ENCODE measurements at regions not wholly inside any gene's neighbourhood (a gene's known extent, or its start where the extent isn't known, plus 50 kb on each side); places are given as distances from the start of the nearest gene placed in this dataset.

- no peak overlapping the region for H3K14ac ChIP-seq (ENCODE audit: low read length)
- H2BK12ac ChIP-seq (ENCODE audit: low read length) = no peak overlapping the region
- no peaks in the 10 kb centered on the region for H3K36me3 ChIP-seq (ENCODE audit: control insufficient read depth in 1 of 2, insufficient read depth in 2 of 2, low read length in 2 of 2)
- H2BK120ac ChIP-seq (ENCODE audit: insufficient read depth, low read length, poor library complexity) = no peak overlapping the region
- no peak overlapping the region for H4K8ac ChIP-seq (ENCODE audit: low read depth, low read length)
- H3K27me3 ChIP-seq (ENCODE audit: insufficient read depth, low read length) = no peaks in the 10 kb centered on the region
- no peak overlapping the region for H2AK5ac ChIP-seq (ENCODE audit: low read length)
- no peak overlapping the region for H3K18ac ChIP-seq (ENCODE audit: low read length)
- H3K4me1 ChIP-seq (ENCODE audit: control insufficient read depth in 1 of 2, insufficient read depth in 2 of 2, low read length in 2 of 2) = no peaks in the 10 kb centered on the region
- no CpG with 5 or more reads among the region's 3 CpGs for WGBS (ENCODE audit: extremely low coverage, insufficient coverage, insufficient read length)
- no peak overlapping the region for H3K4me2 ChIP-seq (ENCODE audit: low read length)
- H3K9me3 ChIP-seq (ENCODE audit: insufficient read depth, low read depth, low read length) = no peaks in the 10 kb centered on the region
- no peak overlapping the region for H3K9ac ChIP-seq (ENCODE audit: low read length)
- H3K79me1 ChIP-seq (ENCODE audit: low read length) = no peaks in the 10 kb centered on the region
- no peak overlapping the region for H2BK5ac ChIP-seq (ENCODE audit: low read depth, low read length, poor library complexity)
- H4K12ac ChIP-seq (ENCODE audit: low read depth, low read length) = no peak overlapping the region
- H3K4me3 ChIP-seq (ENCODE audit: low read depth, low read length) = no peak overlapping the region
- H4K91ac ChIP-seq (ENCODE audit: low read depth, low read length) = no peak overlapping the region
- no peak overlapping the region for H3K27ac ChIP-seq (ENCODE audit: low read depth, low read length)
- no peaks in the 10 kb centered on the region for H3K79me2 ChIP-seq (ENCODE audit: control insufficient read depth, insufficient read depth, low read length, poor library complexity)
- H3K23ac ChIP-seq (ENCODE audit: low read length) = no peak overlapping the region
- no peak overlapping the region for H2AFZ ChIP-seq (ENCODE audit: insufficient read depth, low read length, poor library complexity)
- DNase-seq = no peak
- H3K4ac ChIP-seq (ENCODE audit: low read depth, low read length) = no peak overlapping the region
These were observed 328.8 kb upstream of the NOVA1 start for GRCh38 chr14:26926585-26926984.

- no peak overlapping the region for H2AFZ ChIP-seq (ENCODE audit: insufficient read depth, low read length, poor library complexity)
- no peak overlapping the region for H2BK12ac ChIP-seq (ENCODE audit: low read length)
- no peak overlapping the region for H3K4me2 ChIP-seq (ENCODE audit: low read length)
- peak in 1 of 2 donors; percentile 9 for DNase-seq
- no peak overlapping the region for H3K4me3 ChIP-seq (ENCODE audit: low read depth, low read length)
- H3K9me3 ChIP-seq (ENCODE audit: insufficient read depth, low read depth, low read length) = no peaks in the 10 kb centered on the region
- no peaks in the 10 kb centered on the region for H3K4me1 ChIP-seq (ENCODE audit: control insufficient read depth in 1 of 2, insufficient read depth in 2 of 2, low read length in 2 of 2)
- H3K79me1 ChIP-seq (ENCODE audit: low read length) = no peaks in the 10 kb centered on the region
- no CpG with 5 or more reads among the region's 2 CpGs for WGBS (ENCODE audit: extremely low coverage, insufficient coverage, insufficient read length)
- no peak overlapping the region for H3K9ac ChIP-seq (ENCODE audit: low read length)
- H4K8ac ChIP-seq (ENCODE audit: low read depth, low read length) = no peak overlapping the region
- no peak overlapping the region for H3K23ac ChIP-seq (ENCODE audit: low read length)
- H3K18ac ChIP-seq (ENCODE audit: low read length) = no peak overlapping the region
- H3K4ac ChIP-seq (ENCODE audit: low read depth, low read length) = no peak overlapping the region
- H2BK5ac ChIP-seq (ENCODE audit: low read depth, low read length, poor library complexity) = no peak overlapping the region
- no peak overlapping the region for H3K14ac ChIP-seq (ENCODE audit: low read length)
- no peak overlapping the region for H2AK5ac ChIP-seq (ENCODE audit: low read length)
- no peaks in the 10 kb centered on the region for H3K27me3 ChIP-seq (ENCODE audit: insufficient read depth, low read length)
- H3K27ac ChIP-seq (ENCODE audit: low read depth, low read length) = no peak overlapping the region
- H4K12ac ChIP-seq (ENCODE audit: low read depth, low read length) = no peak overlapping the region
- H3K79me2 ChIP-seq (ENCODE audit: control insufficient read depth, insufficient read depth, low read length, poor library complexity) = no peaks in the 10 kb centered on the region
- no peaks in the 10 kb centered on the region for H3K36me3 ChIP-seq (ENCODE audit: control insufficient read depth in 1 of 2, insufficient read depth in 2 of 2, low read length in 2 of 2)
- H2BK120ac ChIP-seq (ENCODE audit: insufficient read depth, low read length, poor library complexity) = no peak overlapping the region
- no peak overlapping the region for H4K91ac ChIP-seq (ENCODE audit: low read depth, low read length)
These were observed 330.2 kb upstream of the NOVA1 start for GRCh38 chr14:26928019-26928418.

GRCh38 chr14:26929361-26929760 is 331.5 kb upstream of the NOVA1 start:
- no CpG with 5 or more reads among the region's 3 CpGs for WGBS (ENCODE audit: extremely low coverage, insufficient coverage, insufficient read length)

GRCh38 chr14:26930576-26930975 is 332.7 kb upstream of the NOVA1 start:
- no peak overlapping the region for H2BK120ac ChIP-seq (ENCODE audit: insufficient read depth, low read length, poor library complexity)

More at GRCh38 chr14:26929361-26929760, 331.5 kb upstream of the NOVA1 start:
- Histone ChIP-seq H2BK120ac (ENCODE audit: insufficient read depth, low read length, poor library complexity) (no peak overlapping the region), H3K79me2 (ENCODE audit: control insufficient read depth, insufficient read depth, low read length, poor library complexity) (no peaks in the 10 kb centered on the region), H3K27ac (ENCODE audit: low read depth, low read length) (no peak overlapping the region), H3K27me3 (ENCODE audit: insufficient read depth, low read length) (no peaks in the 10 kb centered on the region), H3K4ac (ENCODE audit: low read depth, low read length) (no peak overlapping the region), H2BK5ac (ENCODE audit: low read depth, low read length, poor library complexity) (no peak overlapping the region), H3K9ac (ENCODE audit: low read length) (no peak overlapping the region), H4K12ac (ENCODE audit: low read depth, low read length) (no peak overlapping the region), H3K4me1 (ENCODE audit: control insufficient read depth in 1 of 2, insufficient read depth in 2 of 2, low read length in 2 of 2) (no peaks in the 10 kb centered on the region), H3K79me1 (ENCODE audit: low read length) (no peaks in the 10 kb centered on the region), H3K18ac (ENCODE audit: low read length) (no peak overlapping the region), H2BK12ac (ENCODE audit: low read length) (no peak overlapping the region), H3K14ac (ENCODE audit: low read length) (no peak overlapping the region), H4K8ac (ENCODE audit: low read depth, low read length) (no peak overlapping the region), H3K4me2 (ENCODE audit: low read length) (no peak overlapping the region), H2AK5ac (ENCODE audit: low read length) (no peak overlapping the region), H4K91ac (ENCODE audit: low read depth, low read length) (no peak overlapping the region), H2AFZ (ENCODE audit: insufficient read depth, low read length, poor library complexity) (no peak overlapping the region), H3K36me3 (ENCODE audit: control insufficient read depth in 1 of 2, insufficient read depth in 2 of 2, low read length in 2 of 2) (no peaks in the 10 kb centered on the region), H3K9me3 (ENCODE audit: insufficient read depth, low read depth, low read length) (no peaks in the 10 kb centered on the region), H3K23ac (ENCODE audit: low read length) (no peak overlapping the region), H3K4me3 (ENCODE audit: low read depth, low read length) (no peak overlapping the region)
- no peak for DNase-seq

More at GRCh38 chr14:26930576-26930975, 332.7 kb upstream of the NOVA1 start:
- Histone ChIP-seq H3K23ac (ENCODE audit: low read length) (no peak overlapping the region), H3K79me2 (ENCODE audit: control insufficient read depth, insufficient read depth, low read length, poor library complexity) (no peaks in the 10 kb centered on the region), H3K36me3 (ENCODE audit: control insufficient read depth in 1 of 2, insufficient read depth in 2 of 2, low read length in 2 of 2) (no peaks in the 10 kb centered on the region), H2BK12ac (ENCODE audit: low read length) (no peak overlapping the region), H3K9me3 (ENCODE audit: insufficient read depth, low read depth, low read length) (no peaks in the 10 kb centered on the region), H3K4me2 (ENCODE audit: low read length) (no peak overlapping the region), H2AFZ (ENCODE audit: insufficient read depth, low read length, poor library complexity) (no peak overlapping the region), H3K79me1 (ENCODE audit: low read length) (no peaks in the 10 kb centered on the region), H3K27ac (ENCODE audit: low read depth, low read length) (no peak overlapping the region), H3K4ac (ENCODE audit: low read depth, low read length) (no peak overlapping the region), H3K9ac (ENCODE audit: low read length) (no peak overlapping the region), H4K91ac (ENCODE audit: low read depth, low read length) (no peak overlapping the region), H4K8ac (ENCODE audit: low read depth, low read length) (no peak overlapping the region), H3K14ac (ENCODE audit: low read length) (no peak overlapping the region), H4K12ac (ENCODE audit: low read depth, low read length) (no peak overlapping the region), H2BK5ac (ENCODE audit: low read depth, low read length, poor library complexity) (no peak overlapping the region), H3K4me1 (ENCODE audit: control insufficient read depth in 1 of 2, insufficient read depth in 2 of 2, low read length in 2 of 2) (no peaks in the 10 kb centered on the region), H3K4me3 (ENCODE audit: low read depth, low read length) (no peak overlapping the region), H3K27me3 (ENCODE audit: insufficient read depth, low read length) (no peaks in the 10 kb centered on the region), H2AK5ac (ENCODE audit: low read length) (no peak overlapping the region), H3K18ac (ENCODE audit: low read length) (no peak overlapping the region)
- no CpG with 5 or more reads among the region's 2 CpGs for WGBS (ENCODE audit: extremely low coverage, insufficient coverage, insufficient read length)
- no peak for DNase-seq
